Sigmoid colon (tissue), 4 donors: ENCODE measurements at regions not wholly inside any gene's neighbourhood (a gene's known extent, or its start where the extent isn't known, plus 50 kb on each side); places are given as distances from the start of the nearest gene placed in this dataset.

ENCODE experiments used
- POLR2A ChIP-seq, 2 donors: fragments of 450-650 bp; IDR thresholded peaks; one replicate each; pipeline ENCODE4 v1.6.1; 2016; ENCODE audit warnings: antibody characterized with exemption in 2 of 2, mild to moderate bottlenecking in 2 of 2, moderate library complexity in 2 of 2
- POLR2AphosphoS5 ChIP-seq, 4 donors: sonication (generic); formaldehyde crosslinking; IDR thresholded peaks; one replicate each; pipeline ENCODE4 v1.6.1; 2017; ENCODE audit warnings: antibody characterized with exemption in 4 of 4
- TF ChIP-seq, protein P1 (sequence below), 4 experiments: fragments of 450-650 bp in 3 of 4; fragments of 200-600 bp in 1 of 4; IDR thresholded peaks; one replicate each; pipeline ENCODE4 v1.5.1; 2016 to 2019; ENCODE audit warnings: antibody characterized with exemption in 4 of 4, mild to moderate bottlenecking in 3 of 4, moderate library complexity in 2 of 4

DNA sequence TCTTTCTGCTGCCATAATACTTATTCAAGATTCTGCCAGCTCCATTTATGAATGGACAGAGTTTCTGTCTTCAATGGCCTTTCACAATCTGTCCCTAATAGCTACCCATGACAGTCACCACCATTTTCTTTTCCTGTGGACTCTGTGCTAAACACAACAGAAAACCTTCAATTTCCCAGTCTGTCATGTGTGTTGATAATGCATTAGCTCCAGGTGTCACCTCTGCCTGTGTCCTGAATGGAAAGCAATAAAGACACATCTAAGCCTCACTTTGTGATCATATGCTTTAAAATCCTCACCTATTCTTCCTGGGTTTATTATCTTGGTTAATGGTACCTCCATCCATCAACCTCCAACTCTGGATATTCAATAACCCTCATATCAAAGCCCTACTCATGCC is 772.2 kb downstream of the DCDC2C start:
- TF ChIP-seq, protein P1, sequence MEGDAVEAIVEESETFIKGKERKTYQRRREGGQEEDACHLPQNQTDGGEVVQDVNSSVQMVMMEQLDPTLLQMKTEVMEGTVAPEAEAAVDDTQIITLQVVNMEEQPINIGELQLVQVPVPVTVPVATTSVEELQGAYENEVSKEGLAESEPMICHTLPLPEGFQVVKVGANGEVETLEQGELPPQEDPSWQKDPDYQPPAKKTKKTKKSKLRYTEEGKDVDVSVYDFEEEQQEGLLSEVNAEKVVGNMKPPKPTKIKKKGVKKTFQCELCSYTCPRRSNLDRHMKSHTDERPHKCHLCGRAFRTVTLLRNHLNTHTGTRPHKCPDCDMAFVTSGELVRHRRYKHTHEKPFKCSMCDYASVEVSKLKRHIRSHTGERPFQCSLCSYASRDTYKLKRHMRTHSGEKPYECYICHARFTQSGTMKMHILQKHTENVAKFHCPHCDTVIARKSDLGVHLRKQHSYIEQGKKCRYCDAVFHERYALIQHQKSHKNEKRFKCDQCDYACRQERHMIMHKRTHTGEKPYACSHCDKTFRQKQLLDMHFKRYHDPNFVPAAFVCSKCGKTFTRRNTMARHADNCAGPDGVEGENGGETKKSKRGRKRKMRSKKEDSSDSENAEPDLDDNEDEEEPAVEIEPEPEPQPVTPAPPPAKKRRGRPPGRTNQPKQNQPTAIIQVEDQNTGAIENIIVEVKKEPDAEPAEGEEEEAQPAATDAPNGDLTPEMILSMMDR (IDR thresholded peaks at IDR 0.05) = no peak
- no peak for TF ChIP-seq POLR2AphosphoS5 (IDR thresholded peaks at IDR 0.05)
- TF ChIP-seq POLR2A (IDR thresholded peaks at IDR 0.05) = no peak
